ENCODE measurements at regions not wholly inside any gene's neighbourhood (a gene's known extent, or its start where the extent isn't known, plus 50 kb on each side); places are given as distances from the start of the nearest gene placed in this dataset.

- no peak for TF ChIP-seq CEBPB (IDR thresholded peaks at IDR 0.05)
- no peak for TF ChIP-seq REST (IDR thresholded peaks at IDR 0.05; ENCODE audit: low read depth)
- no peak for TF ChIP-seq EGR1 (IDR thresholded peaks at IDR 0.05)
- TF ChIP-seq FOXM1 (IDR thresholded peaks at IDR 0.05; ENCODE audit: borderline replicate concordance, low read depth): no peak
- TF ChIP-seq CREB1 (IDR thresholded peaks at IDR 0.05; ENCODE audit: low read depth): no peak
- TF ChIP-seq NFIC (IDR thresholded peaks at IDR 0.05): no peak
- no peak for TF ChIP-seq EP300 (IDR thresholded peaks at IDR 0.05; ENCODE audit: borderline replicate concordance)
- TF ChIP-seq TCF12 (IDR thresholded peaks at IDR 0.05; ENCODE audit: low read depth): no peak
- TF ChIP-seq, protein P1, sequence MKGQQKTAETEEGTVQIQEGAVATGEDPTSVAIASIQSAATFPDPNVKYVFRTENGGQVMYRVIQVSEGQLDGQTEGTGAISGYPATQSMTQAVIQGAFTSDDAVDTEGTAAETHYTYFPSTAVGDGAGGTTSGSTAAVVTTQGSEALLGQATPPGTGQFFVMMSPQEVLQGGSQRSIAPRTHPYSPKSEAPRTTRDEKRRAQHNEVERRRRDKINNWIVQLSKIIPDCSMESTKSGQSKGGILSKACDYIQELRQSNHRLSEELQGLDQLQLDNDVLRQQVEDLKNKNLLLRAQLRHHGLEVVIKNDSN (IDR thresholded peaks at IDR 0.05): no peak
- no peak for TF ChIP-seq RAD21 (IDR thresholded peaks at IDR 0.05; ENCODE audit: low read depth)
- no peak for TF ChIP-seq TEAD4 (IDR thresholded peaks at IDR 0.05)
Observed at GRCh38 chr19:33866696-33867095, 70.0 kb downstream of the KCTD15 start.

DNA sequence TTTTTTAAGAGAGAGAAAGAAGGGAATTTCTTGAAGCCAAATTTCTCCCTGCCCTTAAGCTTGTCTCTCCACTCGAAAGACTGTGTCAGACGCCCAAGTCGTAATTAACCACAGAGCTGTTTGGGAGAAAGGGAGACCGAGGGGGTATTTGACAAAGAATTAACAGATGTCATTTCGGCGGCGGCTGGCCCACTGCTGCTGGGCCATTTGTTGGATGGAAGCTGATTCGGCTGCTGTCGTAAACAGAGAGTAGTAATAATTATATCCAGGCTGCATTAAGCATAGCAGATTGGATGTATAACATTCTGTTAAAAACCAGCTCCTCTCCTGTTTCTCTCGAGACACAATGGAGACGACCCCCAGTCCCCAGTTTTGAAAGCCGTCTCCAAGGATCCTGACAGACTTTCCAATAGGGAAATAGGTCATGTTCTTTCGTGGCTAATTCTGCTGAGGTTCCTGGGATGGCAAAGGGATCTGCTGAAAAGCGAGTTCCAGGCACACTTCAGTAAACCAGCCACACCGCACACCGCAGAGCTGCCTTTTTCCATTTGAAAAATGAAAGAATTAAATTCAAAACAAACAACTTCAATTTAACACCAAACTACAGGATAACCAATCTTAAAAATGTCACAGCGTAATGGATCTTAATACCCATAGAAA is 71.5 kb downstream of the KCTD15 start:
- TF ChIP-seq FOXM1 (IDR thresholded peaks at IDR 0.05; ENCODE audit: borderline replicate concordance, low read depth): no peak
- TF ChIP-seq EP300 (IDR thresholded peaks at IDR 0.05; ENCODE audit: borderline replicate concordance): no peak
- TF ChIP-seq ZBTB7A (IDR thresholded peaks at IDR 0.05; ENCODE audit: low read depth): no peak
- no peak for TF ChIP-seq TEAD4 (IDR thresholded peaks at IDR 0.05)
- no peak for TF ChIP-seq TAF1 (IDR thresholded peaks at IDR 0.05; ENCODE audit: low read depth)
- no peak for TF ChIP-seq EGR1 (IDR thresholded peaks at IDR 0.05)
- no peak for TF ChIP-seq TCF12 (IDR thresholded peaks at IDR 0.05; ENCODE audit: low read depth)
- TF ChIP-seq, protein P1 (IDR thresholded peaks at IDR 0.05): no peak
- TF ChIP-seq REST (IDR thresholded peaks at IDR 0.05; ENCODE audit: low read depth): no peak
- TF ChIP-seq RAD21 (IDR thresholded peaks at IDR 0.05; ENCODE audit: low read depth): no peak
- TF ChIP-seq YY1 (IDR thresholded peaks at IDR 0.05; ENCODE audit: low read depth): no peak
- no peak for TF ChIP-seq CEBPB (IDR thresholded peaks at IDR 0.05)
- no peak for TF ChIP-seq CREB1 (IDR thresholded peaks at IDR 0.05; ENCODE audit: low read depth)
- no peak for TF ChIP-seq MAX (IDR thresholded peaks at IDR 0.05)

GRCh38 chr19:33868788-33869412 is 72.2 kb downstream of the KCTD15 start:
- TF ChIP-seq TCF12 (IDR thresholded peaks at IDR 0.05; ENCODE audit: low read depth) (no peak), FOXM1 (IDR thresholded peaks at IDR 0.05; ENCODE audit: borderline replicate concordance, low read depth) (no peak), RAD21 (IDR thresholded peaks at IDR 0.05; ENCODE audit: low read depth) (no peak), TAF1 (IDR thresholded peaks at IDR 0.05; ENCODE audit: low read depth) (no peak), EGR1 (IDR thresholded peaks at IDR 0.05) (no peak), NFIC (IDR thresholded peaks at IDR 0.05) (no peak)
- TF ChIP-seq, protein P1 (IDR thresholded peaks at IDR 0.05): no peak

DNA sequence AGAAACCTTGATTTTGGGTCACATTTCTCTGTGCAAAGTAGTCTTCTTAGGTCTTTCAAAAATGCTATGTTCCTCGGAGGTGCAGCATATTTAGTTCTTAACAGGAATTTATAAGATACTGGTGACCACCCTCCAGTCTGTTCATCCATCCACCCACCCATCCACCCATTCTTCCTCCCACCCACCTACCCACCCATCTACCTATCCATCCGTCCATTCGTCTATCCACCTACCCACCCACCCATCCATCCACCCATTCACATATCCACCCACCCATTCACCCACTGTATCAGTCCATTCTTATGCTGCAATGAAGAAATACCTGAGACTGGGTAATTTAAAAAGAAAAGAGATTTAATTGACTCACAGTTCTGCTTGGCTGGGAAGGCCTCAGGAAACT is 74.9 kb downstream of the KCTD15 start:
- TF ChIP-seq TAF1 (IDR thresholded peaks at IDR 0.05; ENCODE audit: low read depth): no peak
- TF ChIP-seq, protein P1 (IDR thresholded peaks at IDR 0.05): no peak
- TF ChIP-seq NFIC (IDR thresholded peaks at IDR 0.05): no peak
- no peak for TF ChIP-seq FOXM1 (IDR thresholded peaks at IDR 0.05; ENCODE audit: borderline replicate concordance, low read depth)
- TF ChIP-seq YY1 (IDR thresholded peaks at IDR 0.05; ENCODE audit: low read depth): no peak
- no peak for TF ChIP-seq MAX (IDR thresholded peaks at IDR 0.05)
- TF ChIP-seq REST (IDR thresholded peaks at IDR 0.05; ENCODE audit: low read depth): no peak
- TF ChIP-seq EP300 (IDR thresholded peaks at IDR 0.05; ENCODE audit: borderline replicate concordance): no peak
- TF ChIP-seq CREB1 (IDR thresholded peaks at IDR 0.05; ENCODE audit: low read depth): no peak
- TF ChIP-seq TCF12 (IDR thresholded peaks at IDR 0.05; ENCODE audit: low read depth): no peak
- TF ChIP-seq ZBTB7A (IDR thresholded peaks at IDR 0.05; ENCODE audit: low read depth): no peak
- no peak for TF ChIP-seq RAD21 (IDR thresholded peaks at IDR 0.05; ENCODE audit: low read depth)
- TF ChIP-seq CEBPB (IDR thresholded peaks at IDR 0.05): no peak
- TF ChIP-seq TEAD4 (IDR thresholded peaks at IDR 0.05): no peak
- TF ChIP-seq EGR1 (IDR thresholded peaks at IDR 0.05): no peak

All from Ishikawa (cell line).